Central memory CD8-positive, alpha-beta T cell (primary cell): ENCODE measurements at regions not wholly inside any gene's neighbourhood (a gene's known extent, or its start where the extent isn't known, plus 50 kb on each side); places are given as distances from the start of the nearest gene placed in this dataset.

ENCODE experiments used
- ATAC-seq: fragments of 150-1000 bp; cut with Tn5 transposase; replicated peaks from 2 replicates; pipeline ENCODE4 v1.10.0; 2022; ENCODE audit warnings: mild to moderate bottlenecking, moderate FRiP score, moderate number of reproducible peaks; ENCODE audit not compliant: poor library complexity, severe bottlenecking; ENCODE audit errors: extremely low read depth
- DNase-seq, 2 donors: peaks; one replicate each; pipeline ENCODE4 v3.0.0; 2021; ENCODE audit warnings: low spot score in 2 of 2
- H3K27ac Mint-ChIP-seq: one replicate; pipeline ENCODE4 v1.8.0; 2022; ENCODE audit warnings: low read depth, mild to moderate bottlenecking, moderate library complexity, mixed read lengths
- H3K27me3 Mint-ChIP-seq: one replicate; pipeline ENCODE4 v1.8.0; 2022; ENCODE audit warnings: mixed read lengths
- H3K36me3 Mint-ChIP-seq: one replicate; pipeline ENCODE4 v1.8.0; 2022; ENCODE audit warnings: mild to moderate bottlenecking, moderate library complexity, mixed read lengths; ENCODE audit not compliant: insufficient read depth
- H3K4me1 Mint-ChIP-seq: one replicate; pipeline ENCODE4 v1.8.0; 2022; ENCODE audit warnings: mixed read lengths
- H3K4me3 Mint-ChIP-seq: one replicate; pipeline ENCODE4 v1.8.0; 2022; ENCODE audit warnings: mild to moderate bottlenecking, moderate library complexity, mixed read lengths
- H3K9me3 Mint-ChIP-seq: one replicate; pipeline ENCODE4 v1.8.0; 2022; ENCODE audit warnings: mixed read lengths

DNA sequence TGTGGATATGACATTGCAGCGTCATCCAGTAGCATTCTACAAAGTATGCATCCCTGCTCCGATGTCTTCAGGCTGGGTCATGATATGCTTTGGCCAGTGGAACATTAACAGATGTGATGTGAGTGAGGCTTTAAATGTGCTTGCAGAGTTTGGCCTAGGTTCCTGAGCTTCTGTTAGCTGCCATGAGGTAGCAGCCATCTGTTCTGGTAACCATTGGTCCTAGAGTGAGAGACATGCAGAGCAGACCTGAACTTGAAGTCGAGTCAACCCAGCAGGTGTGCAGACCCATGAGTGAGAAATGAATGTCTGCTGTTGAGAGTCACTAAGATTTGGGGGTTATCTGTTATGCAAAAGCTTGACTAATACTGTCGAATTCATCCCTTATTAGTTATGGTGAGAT lies 73.8 kb upstream of the NABP1 start:
- H3K36me3 Mint-ChIP-seq = no peaks in the 10 kb centered on the region

DNA sequence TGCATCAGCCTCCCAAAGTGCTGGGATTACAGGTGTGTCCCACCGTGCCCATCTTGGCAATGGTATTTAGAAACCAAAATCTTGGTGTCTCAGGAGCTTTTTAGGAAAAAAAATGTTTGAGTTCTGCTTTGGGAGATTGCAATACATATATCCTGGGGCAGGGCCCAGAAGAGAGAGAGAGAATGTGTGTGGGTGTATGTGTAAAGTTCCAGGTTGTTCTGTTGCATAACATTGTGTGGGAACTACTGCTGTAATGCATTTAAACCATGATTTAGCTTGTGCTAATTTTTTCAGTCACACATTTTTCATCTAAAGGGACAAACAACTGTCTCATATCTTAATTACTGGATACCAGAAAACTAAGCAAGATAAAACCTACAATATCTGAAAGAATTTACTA lies 70.8 kb upstream of the NABP1 start:
- Mint-ChIP-seq H3K27me3 (peaks cover 14% of the 10 kb centered on the region), H3K4me1 (no peaks in the 10 kb centered on the region), H3K4me3 (no peak overlapping the region), H3K36me3 (no peaks in the 10 kb centered on the region), H3K9me3 (no peaks in the 10 kb centered on the region), H3K27ac (no peak overlapping the region)
- DNase-seq (no peak), ATAC-seq (no peak)

More for the DNA sequence above, 73.8 kb upstream of the NABP1 start:
- H3K9me3 Mint-ChIP-seq = no peaks in the 10 kb centered on the region
- no peaks in the 10 kb centered on the region for H3K4me1 Mint-ChIP-seq
- ATAC-seq (no peak), DNase-seq (no peak)
- peaks cover 28% of the 10 kb centered on the region for H3K27me3 Mint-ChIP-seq
- no peak overlapping the region for H3K4me3 Mint-ChIP-seq
- no peak overlapping the region for H3K27ac Mint-ChIP-seq

DNA sequence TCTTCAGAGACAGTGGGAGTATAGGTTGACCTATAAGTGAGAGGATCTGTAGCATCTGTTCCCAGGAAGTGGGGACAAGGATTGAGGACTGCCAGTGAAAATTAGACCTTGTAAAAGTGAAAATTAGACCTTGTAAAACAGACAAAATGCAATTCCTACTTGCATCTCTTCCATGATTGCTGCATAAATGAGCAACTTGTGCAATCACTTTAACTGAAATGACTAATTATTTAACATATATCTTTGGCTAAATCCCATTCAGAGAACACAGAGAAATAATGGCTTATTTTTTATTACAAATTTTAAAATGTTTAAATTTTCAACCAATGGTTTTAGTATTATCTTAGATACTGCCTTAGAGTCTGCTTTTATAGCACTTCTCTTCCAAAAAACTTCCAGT lies 67.2 kb upstream of the NABP1 start:
- Mint-ChIP-seq H3K4me1 (no peaks in the 10 kb centered on the region), H3K4me3 (no peak overlapping the region), H3K36me3 (no peaks in the 10 kb centered on the region), H3K27me3 (peaks cover 13% of the 10 kb centered on the region), H3K9me3 (no peaks in the 10 kb centered on the region), H3K27ac (no peak overlapping the region)
- no peak for DNase-seq
- no peak for ATAC-seq

DNA sequence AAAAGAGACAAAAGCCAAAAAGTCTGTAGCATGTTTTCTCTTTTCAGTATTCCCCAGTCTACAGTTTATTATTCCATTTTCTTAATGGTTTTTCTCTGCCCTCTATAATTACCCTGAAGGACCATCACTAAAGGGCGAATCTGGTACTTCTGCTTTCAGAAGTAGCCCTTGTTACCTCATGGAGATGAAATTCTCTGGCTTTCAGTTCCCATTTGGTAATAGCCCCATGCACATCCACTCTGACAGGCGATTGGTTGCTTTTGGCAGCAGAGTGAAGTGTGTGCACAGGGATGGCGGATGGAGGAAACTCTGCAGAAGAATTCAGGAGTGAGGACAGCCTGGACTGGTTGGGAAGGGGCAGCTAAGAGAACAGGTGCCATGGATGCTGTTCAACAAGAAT lies 66.3 kb upstream of the NABP1 start:
- Mint-ChIP-seq H3K9me3 (no peaks in the 10 kb centered on the region), H3K36me3 (no peaks in the 10 kb centered on the region), H3K4me3 (no peak overlapping the region), H3K27me3 (peaks cover 5% of the 10 kb centered on the region), H3K27ac (no peak overlapping the region), H3K4me1 (peaks cover 3% of the 10 kb centered on the region)
- no peak for ATAC-seq
- no peak for DNase-seq

DNA sequence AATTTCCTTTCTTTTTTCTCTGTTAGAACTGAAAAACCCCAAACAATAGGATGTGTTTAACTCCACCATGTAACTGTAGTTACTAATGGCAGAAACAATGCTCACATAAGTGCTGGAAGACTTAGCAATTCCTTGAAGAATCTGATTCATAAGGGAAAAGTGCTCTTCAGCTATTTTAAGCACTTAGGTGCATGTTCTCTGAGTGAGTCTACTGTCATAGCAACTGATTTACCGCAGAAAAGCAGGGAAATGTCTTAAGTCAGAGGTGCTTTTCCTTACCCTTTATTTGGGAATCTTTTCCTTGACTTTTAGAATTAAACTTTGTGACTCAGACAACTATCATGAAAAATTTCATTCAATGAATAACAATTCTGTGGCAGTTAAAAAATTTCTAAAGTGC lies 65.4 kb upstream of the NABP1 start:
- DNase-seq (no peak), ATAC-seq (no peak)
- H3K27ac Mint-ChIP-seq = no peak overlapping the region
- H3K4me3 Mint-ChIP-seq = no peak overlapping the region
- no peaks in the 10 kb centered on the region for H3K27me3 Mint-ChIP-seq
- H3K9me3 Mint-ChIP-seq = no peaks in the 10 kb centered on the region
- H3K36me3 Mint-ChIP-seq = peaks cover under 1% of the 10 kb centered on the region
- peaks cover 8% of the 10 kb centered on the region for H3K4me1 Mint-ChIP-seq

DNA sequence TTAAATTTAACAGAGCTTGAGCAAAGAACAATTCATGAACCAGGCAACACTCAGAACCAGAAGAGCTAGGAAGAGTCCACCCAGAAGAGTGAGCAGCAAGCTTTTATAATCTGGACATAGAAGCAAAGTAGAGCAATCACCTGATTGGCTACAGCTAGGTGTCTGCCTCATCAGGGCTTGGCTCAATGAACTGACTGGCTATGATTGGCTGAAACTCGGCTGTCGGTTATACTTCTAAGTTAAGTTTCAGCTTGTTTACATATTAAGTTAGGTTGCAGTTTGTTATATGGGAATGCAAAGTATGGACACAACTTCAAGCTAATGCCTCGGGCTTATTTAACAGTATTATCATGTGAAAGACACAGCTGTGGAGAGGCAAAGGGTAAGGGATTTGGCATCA lies 63.2 kb upstream of the NABP1 start:
- no peak for DNase-seq

DNA sequence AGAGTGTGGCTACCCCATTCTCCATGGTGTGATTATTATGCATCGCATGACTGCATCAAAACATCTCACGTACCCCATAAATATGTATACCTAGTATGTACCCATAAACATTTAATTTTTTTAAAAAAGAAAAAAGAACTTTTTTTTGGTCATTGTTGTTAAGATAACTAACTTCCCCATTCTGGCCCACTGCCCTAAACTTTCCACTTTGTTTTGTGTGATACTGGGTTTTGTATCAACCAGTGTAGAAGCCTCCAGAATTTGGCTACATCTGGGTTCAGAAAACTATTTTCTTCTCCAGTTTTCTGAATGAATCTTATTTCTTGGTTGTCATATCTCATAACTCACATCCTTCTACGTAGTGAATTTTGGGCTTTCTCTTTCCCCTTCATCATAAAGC lies 62.3 kb upstream of the NABP1 start:
- H3K4me3 Mint-ChIP-seq = no peak overlapping the region

More for the DNA sequence above, 63.2 kb upstream of the NABP1 start:
- no peak overlapping the region for H3K4me3 Mint-ChIP-seq
- ATAC-seq = no peak
- H3K27ac Mint-ChIP-seq = no peak overlapping the region
- H3K9me3 Mint-ChIP-seq = no peaks in the 10 kb centered on the region
- no peaks in the 10 kb centered on the region for H3K27me3 Mint-ChIP-seq
- peaks cover 21% of the 10 kb centered on the region for H3K4me1 Mint-ChIP-seq
- peaks cover 3% of the 10 kb centered on the region for H3K36me3 Mint-ChIP-seq

DNA sequence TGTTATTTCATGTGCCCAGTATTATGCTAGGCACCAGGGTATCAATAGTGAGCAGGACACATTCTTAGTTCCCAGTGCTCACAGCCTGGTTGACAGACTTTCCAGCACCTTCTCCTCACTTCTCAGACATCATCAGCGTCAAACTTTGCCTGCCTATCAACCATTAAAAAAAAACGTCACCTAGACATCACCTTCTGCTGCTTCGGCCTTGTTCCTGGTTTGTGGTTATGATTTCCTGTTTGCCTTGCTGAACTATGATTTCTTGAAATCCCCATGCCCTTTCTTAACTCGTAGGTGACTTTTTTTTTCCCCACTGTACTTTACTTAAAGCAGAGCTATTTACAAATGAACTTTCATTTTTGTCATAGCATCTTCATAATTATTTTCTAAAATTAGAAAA lies 60.4 kb upstream of the NABP1 start:
- DNase-seq (peak in 1 of 2 donors; percentile 48), ATAC-seq (peak; percentile 97)
- Mint-ChIP-seq H3K4me1 (peaks cover 26% of the 10 kb centered on the region), H3K27ac (peak overlapping the region; percentile 89), H3K36me3 (peaks cover 3% of the 10 kb centered on the region), H3K4me3 (peak overlapping the region; percentile 43), H3K9me3 (no peaks in the 10 kb centered on the region), H3K27me3 (no peaks in the 10 kb centered on the region)

More for the DNA sequence above, 62.3 kb upstream of the NABP1 start:
- Mint-ChIP-seq H3K27ac (no peak overlapping the region), H3K4me1 (peaks cover 26% of the 10 kb centered on the region), H3K9me3 (no peaks in the 10 kb centered on the region), H3K27me3 (no peaks in the 10 kb centered on the region), H3K36me3 (peaks cover 3% of the 10 kb centered on the region)
- DNase-seq (no peak), ATAC-seq (no peak)

DNA sequence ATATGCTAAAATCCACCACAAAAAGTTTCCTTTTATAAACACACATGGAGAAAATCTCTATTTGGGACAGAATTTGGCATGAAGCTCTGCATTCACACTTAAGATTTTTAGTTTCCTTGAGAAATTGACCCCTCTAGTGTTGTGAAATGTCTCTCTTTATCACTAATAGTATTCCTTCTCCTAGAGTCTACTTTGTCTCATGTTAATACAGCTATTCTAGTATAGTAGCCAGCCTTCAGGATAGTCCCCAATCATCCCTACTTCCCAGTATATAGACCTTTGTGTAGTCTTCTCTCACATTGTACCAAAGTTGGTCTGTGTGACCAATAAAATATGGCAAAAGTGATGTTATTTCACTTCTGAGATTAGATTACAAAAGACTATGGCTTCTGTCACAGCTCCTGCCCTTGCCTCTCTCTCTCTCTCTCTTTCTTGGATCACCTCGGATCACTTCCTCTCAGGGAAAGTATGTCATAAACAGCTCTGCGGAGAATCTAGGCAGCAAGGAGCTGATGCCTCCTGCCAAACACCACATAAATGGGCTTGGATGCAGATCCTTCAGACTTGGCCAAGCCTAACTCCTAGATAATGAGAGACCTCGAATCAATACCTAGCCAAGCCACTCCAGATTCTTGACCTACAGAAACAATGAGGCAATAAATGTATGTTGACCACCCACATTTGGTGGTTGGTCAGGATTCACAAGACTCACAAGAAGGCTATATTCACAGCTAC lies 59.7 kb upstream of the NABP1 start:
- DNase-seq = no peak
- Mint-ChIP-seq H3K9me3 (no peaks in the 10 kb centered on the region), H3K27me3 (no peaks in the 10 kb centered on the region), H3K27ac (peak overlapping the region; percentile 89), H3K36me3 (peaks cover 3% of the 10 kb centered on the region), H3K4me1 (peaks cover 26% of the 10 kb centered on the region), H3K4me3 (peak overlapping the region; percentile 43)
- no peak for ATAC-seq

DNA sequence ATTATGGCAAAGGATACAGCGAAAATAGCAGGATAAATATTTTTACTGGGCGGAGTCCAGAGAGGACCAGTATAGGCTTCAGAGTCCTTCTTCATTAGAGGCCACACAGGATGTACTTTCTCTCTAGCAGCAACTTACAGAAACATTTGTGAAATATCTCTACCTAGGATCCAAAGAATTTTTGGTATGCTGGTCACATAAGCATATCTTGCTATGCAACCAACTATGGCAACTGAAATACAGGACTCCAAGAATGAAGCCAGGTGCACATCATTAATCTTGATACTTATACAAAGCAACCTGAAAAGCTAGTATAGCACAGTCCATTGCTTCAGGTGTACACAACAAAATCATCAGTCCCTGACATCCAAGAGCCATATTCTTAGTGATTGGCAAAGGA lies 59.1 kb upstream of the NABP1 start:
- Mint-ChIP-seq H3K4me1 (peaks cover 30% of the 10 kb centered on the region), H3K27ac (peak overlapping the region; percentile 89), H3K27me3 (no peaks in the 10 kb centered on the region), H3K36me3 (peaks cover 3% of the 10 kb centered on the region), H3K9me3 (no peaks in the 10 kb centered on the region), H3K4me3 (no peak overlapping the region)
- ATAC-seq (no peak), DNase-seq (no peak)

DNA sequence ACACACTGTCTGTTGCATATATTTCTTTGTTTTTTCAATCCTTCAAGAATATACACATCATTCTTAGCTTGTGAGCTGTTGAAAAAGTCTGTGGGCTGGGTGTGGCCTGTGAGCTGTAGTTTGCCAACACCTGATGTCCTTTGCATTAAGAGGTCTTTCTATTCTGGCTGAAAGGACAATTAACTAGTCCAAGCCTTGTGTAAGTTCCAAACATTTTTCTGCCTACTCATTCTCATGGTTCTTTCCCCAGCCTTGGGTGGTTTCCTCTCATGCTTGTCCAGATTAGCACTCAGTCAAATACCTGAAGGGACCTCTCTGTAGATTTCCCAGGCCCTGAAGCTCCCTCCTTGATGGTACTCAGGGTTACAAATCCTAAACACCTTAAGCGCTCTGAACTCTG lies 57.8 kb upstream of the NABP1 start:
- H3K9me3 Mint-ChIP-seq = no peaks in the 10 kb centered on the region
- H3K36me3 Mint-ChIP-seq = peaks cover 3% of the 10 kb centered on the region
- H3K4me3 Mint-ChIP-seq = no peak overlapping the region
- H3K4me1 Mint-ChIP-seq = peaks cover 43% of the 10 kb centered on the region
- no peak overlapping the region for H3K27ac Mint-ChIP-seq
- no peaks in the 10 kb centered on the region for H3K27me3 Mint-ChIP-seq
- ATAC-seq (no peak), DNase-seq (no peak)

DNA sequence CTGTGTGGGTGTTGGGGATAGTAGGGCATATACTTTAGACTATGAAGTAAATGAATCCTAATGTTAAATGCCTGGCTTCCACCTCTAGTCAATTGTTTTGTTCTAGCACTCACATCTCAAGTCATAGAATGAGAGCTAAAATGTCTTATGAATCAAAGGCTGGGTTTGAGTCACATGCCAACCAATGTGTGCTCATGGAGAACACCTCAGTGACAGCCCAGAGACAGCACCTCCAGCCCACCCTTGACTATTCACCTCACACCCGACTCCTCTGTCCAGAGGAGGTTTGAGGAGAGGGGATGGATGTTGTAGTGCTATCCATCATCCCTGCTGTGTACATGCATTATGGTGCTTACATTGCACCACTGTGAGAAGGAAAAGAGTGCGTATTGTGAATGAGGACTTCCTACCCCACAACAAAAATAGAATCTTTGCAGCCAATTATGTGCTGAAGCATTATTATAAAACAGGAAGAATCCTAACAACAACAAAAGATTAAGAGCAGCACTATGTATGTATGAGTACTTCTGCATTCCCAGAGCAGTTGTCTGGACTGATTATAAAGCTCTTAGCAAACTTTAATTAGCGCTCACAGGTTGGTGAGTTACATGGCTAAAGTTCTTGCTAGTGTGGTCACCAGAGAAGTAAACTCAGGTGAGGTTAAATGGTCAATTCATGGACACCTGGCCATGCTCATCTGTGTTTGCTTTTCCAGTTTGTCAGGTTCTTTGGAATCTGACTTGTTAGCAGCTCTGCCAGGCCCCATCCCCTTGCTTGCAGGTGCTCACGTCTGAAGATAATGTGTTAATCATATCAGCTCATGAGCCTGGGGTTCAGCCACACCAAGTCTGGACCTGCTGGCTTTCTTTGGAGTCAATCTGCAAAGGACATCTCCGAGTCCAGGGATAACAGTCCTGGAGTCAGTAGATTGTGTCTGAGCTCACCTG lies 55.3 kb upstream of the NABP1 start:
- H3K27me3 Mint-ChIP-seq = no peaks in the 10 kb centered on the region
- no peak overlapping the region for H3K4me3 Mint-ChIP-seq
- H3K4me1 Mint-ChIP-seq = peaks cover 41% of the 10 kb centered on the region
- H3K36me3 Mint-ChIP-seq = peaks cover under 1% of the 10 kb centered on the region
- no peaks in the 10 kb centered on the region for H3K9me3 Mint-ChIP-seq
- ATAC-seq (no peak), DNase-seq (no peak)
- H3K27ac Mint-ChIP-seq = no peak overlapping the region

DNA sequence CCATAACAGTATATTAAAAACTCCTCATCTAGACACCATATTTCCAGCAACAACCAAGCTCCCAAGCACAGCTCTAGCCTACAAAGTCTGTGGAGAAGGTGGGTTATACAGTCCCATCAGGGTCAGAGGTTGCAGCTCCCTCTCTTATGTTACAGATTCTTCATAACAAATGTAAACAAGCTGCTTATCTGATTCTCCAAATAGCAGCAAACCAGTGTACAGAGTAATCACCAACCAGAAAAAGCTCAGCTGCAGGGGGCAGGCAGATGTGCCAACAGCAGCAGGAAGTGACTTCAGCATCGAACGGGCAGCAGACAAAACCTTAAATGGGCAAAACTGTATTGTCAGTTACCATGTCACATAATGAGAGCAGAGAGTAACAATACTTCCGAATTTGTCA lies 52.9 kb upstream of the NABP1 start:
- Mint-ChIP-seq H3K27ac (peak overlapping the region; percentile 92), H3K9me3 (no peaks in the 10 kb centered on the region), H3K36me3 (peaks cover 5% of the 10 kb centered on the region), H3K4me3 (no peak overlapping the region), H3K4me1 (peaks cover 36% of the 10 kb centered on the region), H3K27me3 (no peaks in the 10 kb centered on the region)
- peak; percentile 99 for ATAC-seq
- peak; percentile 15 to 61 for DNase-seq
